Right forelimb (tissue), 1 donor: ENCODE measurements at regions not wholly inside any gene's neighbourhood (a gene's known extent, or its start where the extent isn't known, plus 50 kb on each side); places are given as distances from the start of the nearest gene placed in this dataset.
A peak's percentile ranks its signal among the peaks of the same experiment; 100 is the strongest.

Source experiments
- DNase-seq: peaks from one replicate; pipeline ENCODE4 v3.0.0-alpha.2; 2018

DNA sequence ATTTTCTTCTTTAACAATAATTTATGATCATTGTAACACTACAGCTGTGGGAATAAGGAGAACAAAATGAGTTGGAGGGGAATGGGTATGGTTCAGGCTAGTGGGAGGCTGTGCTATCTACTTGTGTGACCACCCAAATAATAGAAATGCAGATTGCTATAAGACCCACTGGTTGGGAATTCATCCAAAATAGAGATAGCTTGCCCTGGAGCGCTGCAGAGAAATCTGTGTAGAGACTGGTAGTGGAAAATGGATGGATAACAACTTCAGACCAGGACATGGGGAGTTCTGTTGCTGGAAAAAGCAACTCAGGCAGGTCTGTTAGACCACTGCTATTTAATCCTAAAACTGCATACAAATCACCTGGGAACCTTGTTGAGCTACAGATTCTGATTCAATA lies 137.1 kb upstream of the MKLN1 start:
- DNase-seq, result no peak

- DNase-seq, result no peak
Measured at GRCh38 chr7:131194070-131194865, 133.4 kb upstream of the MKLN1 start.

DNA sequence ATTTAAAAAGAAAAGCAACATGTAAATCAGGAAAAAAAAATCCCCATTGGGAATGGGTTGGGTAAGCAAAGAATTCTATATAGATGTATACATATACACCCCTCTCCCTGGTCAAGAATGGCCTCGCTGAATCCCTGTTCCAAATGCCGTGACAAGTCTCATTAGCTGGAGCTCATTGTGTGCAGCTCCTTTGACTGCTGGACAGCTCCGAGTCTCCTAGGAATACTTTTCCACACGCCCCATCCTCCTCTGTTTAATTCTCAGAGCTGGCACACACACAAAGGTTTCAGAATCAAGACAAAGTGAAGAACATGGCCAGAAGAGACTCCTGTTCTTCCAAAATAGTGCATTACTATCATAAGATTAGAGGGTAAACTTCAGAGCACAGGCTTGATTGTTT lies 130.9 kb upstream of the MKLN1 start:
- DNase-seq, result no peak

GRCh38 chr7:131197920-131198615 lies 129.6 kb upstream of the MKLN1 start:
- no peak for DNase-seq

GRCh38 chr7:131202451-131202850 lies 125.2 kb upstream of the MKLN1 start:
- DNase-seq, result no peak

- DNase-seq, result no peak
Measured at GRCh38 chr7:131203291-131203976, 124.2 kb upstream of the MKLN1 start.

- no peak for DNase-seq
Measured at GRCh38 chr7:131208777-131209176, 118.9 kb upstream of the MKLN1 start.

DNA sequence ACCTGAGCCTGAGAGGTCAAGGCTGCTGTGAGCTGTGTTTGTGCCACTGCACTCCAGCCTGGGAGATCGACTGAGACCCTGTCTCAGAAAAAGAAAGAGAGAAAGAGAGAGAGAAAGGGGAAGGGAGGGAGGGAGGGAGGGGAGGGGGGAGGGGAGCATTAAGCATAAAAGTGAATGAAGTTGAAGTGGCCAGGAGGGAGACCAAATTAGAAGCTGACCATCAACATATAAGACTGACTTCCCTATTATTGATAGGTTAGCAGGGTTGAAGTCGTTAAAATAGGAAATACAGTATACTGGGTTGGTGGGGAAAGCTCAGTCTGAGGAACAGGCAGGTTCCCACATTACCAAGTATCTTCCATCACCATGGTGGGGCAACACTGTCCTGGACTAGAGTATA lies 117.1 kb upstream of the MKLN1 start:
- DNase-seq, result no peak

- DNase-seq, result no peak
Measured at GRCh38 chr7:131211500-131211899, 116.2 kb upstream of the MKLN1 start.

DNA sequence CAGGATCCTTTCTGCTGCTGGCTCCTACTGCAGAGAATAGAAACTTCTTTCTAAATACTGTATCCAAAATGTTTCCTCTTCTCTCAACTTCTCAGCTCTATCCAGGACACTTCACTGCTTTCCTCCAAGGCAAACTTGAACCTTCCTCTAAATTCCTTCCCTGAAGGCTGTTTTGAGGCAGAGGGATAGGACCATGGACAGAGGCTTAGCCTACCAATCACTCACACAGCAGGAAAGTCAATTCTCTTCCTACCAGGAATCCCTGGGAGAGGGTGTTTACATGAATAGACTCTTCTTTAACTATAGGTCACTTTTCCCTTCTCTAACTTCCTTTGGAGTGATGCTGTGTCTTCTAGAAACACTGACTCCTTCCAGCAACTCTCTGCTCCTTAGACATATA lies 115.6 kb upstream of the MKLN1 start:
- DNase-seq, result no peak

GRCh38 chr7:131218727-131219128 lies 108.9 kb upstream of the MKLN1 start:
- DNase-seq, result no peak

DNA sequence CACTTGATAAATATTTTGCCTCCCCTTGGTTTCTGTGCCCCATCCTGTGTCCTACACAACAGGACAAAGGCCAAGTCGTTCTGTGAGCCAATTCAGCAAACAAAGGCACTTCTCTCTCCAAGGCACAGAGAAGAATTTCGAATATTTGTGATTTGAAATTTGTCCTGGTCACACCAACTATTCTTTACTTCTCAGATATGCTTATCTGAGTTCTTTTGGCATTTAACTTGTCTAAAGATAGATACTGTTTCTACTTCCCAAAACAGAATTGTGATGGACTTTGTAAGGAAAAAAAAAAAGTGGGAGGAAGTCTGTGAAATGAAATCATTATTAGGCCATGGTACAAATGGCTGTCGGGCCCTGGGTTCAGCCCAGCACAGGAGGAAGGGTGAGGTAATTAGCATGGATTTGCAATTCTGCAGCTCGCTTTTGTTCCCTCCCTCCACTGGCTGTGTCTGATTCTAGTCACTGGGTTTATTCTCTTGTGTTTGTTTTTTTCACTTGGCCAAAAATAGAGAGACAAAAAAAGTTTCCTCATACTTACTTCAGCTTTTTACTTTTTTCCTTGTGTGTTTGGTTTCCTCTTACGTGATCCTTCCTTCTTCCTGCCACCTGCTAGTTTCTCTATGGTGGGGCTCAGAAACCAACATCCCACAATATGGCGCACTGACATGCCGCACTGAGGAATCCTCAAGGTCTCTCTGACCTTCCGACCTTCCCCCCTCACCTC lies 108.2 kb upstream of the MKLN1 start:
- no peak for DNase-seq

- DNase-seq, result no peak
Measured at GRCh38 chr7:131221061-131221460, 106.6 kb upstream of the MKLN1 start.

DNA sequence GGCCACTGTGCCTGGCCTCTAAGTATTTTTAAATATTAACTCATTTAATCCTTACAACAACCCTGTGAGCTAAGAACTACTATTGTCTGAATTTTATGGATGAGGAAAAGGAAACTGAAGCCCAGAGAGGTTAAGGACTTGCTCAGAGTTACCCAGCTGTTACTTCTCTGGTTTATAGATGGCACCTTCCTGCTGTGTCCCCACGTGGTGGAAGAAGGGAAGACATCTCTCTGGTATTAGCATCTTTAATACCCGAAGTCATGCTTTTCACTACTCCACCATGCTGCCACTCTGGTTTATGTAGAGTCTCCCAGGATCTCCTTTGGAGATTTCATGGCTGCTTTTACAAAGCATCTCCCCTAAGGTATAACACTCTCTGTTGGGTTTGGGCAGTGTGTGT lies 105.5 kb upstream of the MKLN1 start:
- no peak for DNase-seq

- no peak for DNase-seq
Measured at GRCh38 chr7:131223151-131223550, 104.5 kb upstream of the MKLN1 start.

DNA sequence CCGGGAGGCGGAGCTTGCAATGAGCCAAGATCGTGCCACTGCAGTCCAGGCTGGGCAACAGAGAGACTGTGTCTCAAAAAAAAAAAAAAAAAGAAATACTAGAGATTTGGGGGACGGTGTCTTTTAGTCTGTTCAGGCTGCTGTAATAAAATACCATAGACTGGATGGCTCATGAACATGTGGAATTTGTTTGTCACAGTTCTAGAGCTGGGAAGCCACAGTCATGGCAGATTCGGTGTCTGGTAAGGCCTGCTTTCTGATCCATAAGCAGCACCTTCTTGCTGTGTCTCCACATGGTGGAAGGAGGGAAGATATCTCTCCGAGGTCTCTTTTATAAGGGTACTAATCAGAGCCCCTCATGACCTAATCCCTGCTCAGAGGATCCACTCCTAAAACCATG lies 102.7 kb upstream of the MKLN1 start:
- DNase-seq, result no peak

DNA sequence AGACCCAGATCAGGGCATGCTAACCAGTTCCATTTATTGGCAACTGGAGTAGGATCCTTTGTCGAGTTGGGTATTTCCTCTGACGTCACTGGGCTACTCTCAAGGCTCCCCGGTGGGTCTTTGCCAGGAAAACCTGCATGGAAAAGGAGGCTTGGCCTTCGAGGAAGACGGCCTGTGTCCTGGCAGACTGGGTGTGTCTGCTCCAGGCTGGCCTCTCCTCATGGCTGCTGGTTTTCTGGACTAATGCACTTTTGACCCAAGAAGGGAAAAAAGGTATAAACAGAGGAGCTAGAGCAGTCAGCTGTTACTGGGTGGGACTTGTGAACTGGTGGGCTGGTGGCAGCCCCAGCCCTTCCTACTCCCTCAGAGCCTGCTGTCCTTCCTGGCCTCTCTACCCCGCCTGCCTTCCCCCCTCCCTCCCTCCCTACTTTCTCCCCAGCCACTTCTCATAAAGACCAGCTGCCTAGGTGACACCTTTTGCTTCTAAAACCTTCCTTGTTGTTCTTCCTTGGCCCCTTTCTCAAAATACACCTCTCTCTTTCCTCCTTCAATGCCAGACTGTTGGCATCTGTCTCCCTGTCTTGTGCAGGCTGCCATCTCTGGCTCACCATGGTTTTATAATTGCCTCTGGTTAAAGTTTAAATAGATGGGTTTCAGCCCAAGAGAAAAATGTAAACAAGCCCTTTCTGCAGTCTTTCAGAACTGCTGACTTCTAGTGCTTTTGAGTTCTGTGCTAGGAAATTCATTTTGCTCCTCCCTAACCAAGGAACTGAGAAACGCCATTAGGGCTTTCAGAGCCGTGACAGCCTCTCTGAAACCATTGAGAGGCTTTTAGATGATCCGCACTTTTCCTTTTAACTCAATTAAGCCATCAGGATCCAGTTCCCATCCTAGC lies 101.8 kb upstream of the MKLN1 start:
- DNase-seq, result peak; percentile 68

GRCh38 chr7:131226514-131226865 lies 101.2 kb upstream of the MKLN1 start:
- no peak for DNase-seq

DNA sequence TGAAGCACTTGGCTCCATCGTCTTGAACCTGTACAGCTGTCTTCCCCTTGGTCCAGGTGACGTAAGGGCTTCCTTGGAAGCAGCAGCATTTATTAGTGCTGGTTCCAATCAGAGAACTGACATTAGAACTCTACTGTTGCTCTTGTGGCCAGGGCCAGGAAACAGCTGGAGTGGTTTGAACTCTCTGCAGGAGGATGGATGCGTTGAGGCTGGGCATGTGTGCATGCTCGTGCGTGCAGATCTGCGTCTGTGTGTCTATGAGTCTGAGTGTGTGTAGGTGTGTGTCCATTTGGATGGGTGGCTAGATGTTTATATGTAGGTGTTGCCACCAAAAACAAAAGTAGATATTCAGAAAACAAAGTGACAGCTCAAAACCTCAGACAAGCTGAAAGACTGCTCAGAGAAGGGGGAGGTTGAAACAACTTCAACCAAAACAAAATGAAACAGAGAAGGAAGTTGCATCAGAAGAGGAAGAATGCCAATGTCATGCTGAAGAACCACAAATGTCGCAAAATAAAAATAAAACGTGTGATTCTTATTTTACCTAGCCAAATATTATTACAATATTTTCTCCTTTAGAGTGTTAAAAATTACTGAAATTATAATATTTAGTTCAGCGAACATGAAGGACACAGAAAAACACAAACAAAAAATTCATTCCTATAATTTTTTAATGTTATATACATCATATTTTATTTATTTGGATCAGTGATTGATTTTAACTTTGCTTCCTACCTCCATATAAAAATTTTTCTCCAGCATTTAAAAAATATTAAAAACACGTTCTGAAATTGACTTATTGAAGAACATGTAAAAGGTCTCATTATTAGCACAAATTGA lies 96.1 kb upstream of the MKLN1 start:
- no peak for DNase-seq

- DNase-seq, result no peak
Measured at GRCh38 chr7:131232768-131233167, 94.9 kb upstream of the MKLN1 start.

GRCh38 chr7:131233193-131233592 lies 94.5 kb upstream of the MKLN1 start:
- no peak for DNase-seq
